Endodermal cell (in vitro differentiated cells): ENCODE measurements at regions not wholly inside any gene's neighbourhood (a gene's known extent, or its start where the extent isn't known, plus 50 kb on each side); places are given as distances from the start of the nearest gene placed in this dataset.

Source experiments
- DNase-seq: peaks from one replicate; pipeline ENCODE4 v3.0.0-alpha.2; 2017
- H3K27ac ChIP-seq: 2 replicates; pipeline ENCODE4 v1.5.1; 2013; ENCODE audit warnings: mild to moderate bottlenecking, low read depth, low read length, moderate library complexity
- H3K27me3 ChIP-seq: 2 replicates; pipeline ENCODE4 v1.6.1; 2013; ENCODE audit warnings: mild to moderate bottlenecking, low read length, moderate library complexity; ENCODE audit not compliant: insufficient read depth, control insufficient read depth, poor library complexity, severe bottlenecking
- H3K36me3 ChIP-seq: 2 replicates; pipeline ENCODE4 v1.7.0; 2013; ENCODE audit warnings: mild to moderate bottlenecking, low read length, moderate library complexity; ENCODE audit not compliant: control insufficient read depth, insufficient read depth
- H3K4me1 ChIP-seq: one replicate; pipeline ENCODE4 v1.7.0; 2013; ENCODE audit warnings: low read length; ENCODE audit not compliant: control insufficient read depth, insufficient read depth
- H3K4me3 ChIP-seq: 2 replicates; pipeline ENCODE4 v1.5.1; 2013; ENCODE audit warnings: mild to moderate bottlenecking, low read length, moderate library complexity
- H3K9ac ChIP-seq: 2 replicates; pipeline ENCODE4 v1.6.1; 2013; ENCODE audit warnings: mild to moderate bottlenecking, low read length, moderate library complexity; ENCODE audit not compliant: poor library complexity, severe bottlenecking; ENCODE audit errors: extremely low read depth
- H3K9me3 ChIP-seq: 2 replicates; pipeline ENCODE4 v1.6.1; 2013; ENCODE audit warnings: mild to moderate bottlenecking, low read length, moderate library complexity; ENCODE audit not compliant: control insufficient read depth
- H3K27ac Mint-ChIP-seq: 2 replicates; pipeline ENCODE4 v1.8.0; 2020; ENCODE audit warnings: mixed read lengths
- H3K27me3 Mint-ChIP-seq: 2 replicates; pipeline ENCODE4 v1.8.0; 2021; ENCODE audit warnings: mild to moderate bottlenecking, mixed read lengths; ENCODE audit not compliant: insufficient read depth
- H3K36me3 Mint-ChIP-seq: 2 replicates; pipeline ENCODE4 v1.8.0; 2020; ENCODE audit warnings: low read depth, mixed read lengths
- H3K4me1 Mint-ChIP-seq: 2 replicates; pipeline ENCODE4 v1.8.0; 2020; ENCODE audit warnings: mixed read lengths
- H3K4me3 Mint-ChIP-seq: 2 replicates; pipeline ENCODE4 v1.8.0; 2020; ENCODE audit warnings: mild to moderate bottlenecking, moderate library complexity, mixed read lengths
- H3K9me3 Mint-ChIP-seq: 2 replicates; pipeline ENCODE4 v1.8.0; 2020; ENCODE audit warnings: mild to moderate bottlenecking, mixed read lengths
- WGBS, 2 experiments: methylation state at CpG; one replicate each; pipeline versions ENCODE4 v1.1.5 to v1.1.7; 2013; ENCODE audit warnings: missing lambda C conversion rate in 2 of 2, mixed read lengths in 1 of 2; ENCODE audit not compliant: insufficient coverage in 1 of 2, insufficient read length in 1 of 2; 5-methylcytosine and 5-hydroxymethylcytosine counted together
- TF ChIP-seq, protein P1 (sequence below): fragments of 200-600 bp; sonication (generic); conservative IDR thresholded peaks from 2 replicates; pipeline ENCODE4 v1.5.0; 2021; ENCODE audit warnings: antibody characterized with exemption, mild to moderate bottlenecking

GRCh38 chr1:113211467-113211866 is 138.5 kb downstream of the LRIG2 start:
- H3K36me3 Mint-ChIP-seq = peaks cover 16% of the 10 kb centered on the region
- H3K9me3 ChIP-seq = peaks cover 34% of the 10 kb centered on the region
- no peaks in the 10 kb centered on the region for H3K36me3 ChIP-seq
- peaks cover 35% of the 10 kb centered on the region for H3K9me3 Mint-ChIP-seq
- DNase-seq = no peak
- H3K4me3 Mint-ChIP-seq = no peak overlapping the region
- H3K27me3 Mint-ChIP-seq = no peaks in the 10 kb centered on the region
- H3K27me3 ChIP-seq = no peaks in the 10 kb centered on the region
- TF ChIP-seq, protein P1, sequence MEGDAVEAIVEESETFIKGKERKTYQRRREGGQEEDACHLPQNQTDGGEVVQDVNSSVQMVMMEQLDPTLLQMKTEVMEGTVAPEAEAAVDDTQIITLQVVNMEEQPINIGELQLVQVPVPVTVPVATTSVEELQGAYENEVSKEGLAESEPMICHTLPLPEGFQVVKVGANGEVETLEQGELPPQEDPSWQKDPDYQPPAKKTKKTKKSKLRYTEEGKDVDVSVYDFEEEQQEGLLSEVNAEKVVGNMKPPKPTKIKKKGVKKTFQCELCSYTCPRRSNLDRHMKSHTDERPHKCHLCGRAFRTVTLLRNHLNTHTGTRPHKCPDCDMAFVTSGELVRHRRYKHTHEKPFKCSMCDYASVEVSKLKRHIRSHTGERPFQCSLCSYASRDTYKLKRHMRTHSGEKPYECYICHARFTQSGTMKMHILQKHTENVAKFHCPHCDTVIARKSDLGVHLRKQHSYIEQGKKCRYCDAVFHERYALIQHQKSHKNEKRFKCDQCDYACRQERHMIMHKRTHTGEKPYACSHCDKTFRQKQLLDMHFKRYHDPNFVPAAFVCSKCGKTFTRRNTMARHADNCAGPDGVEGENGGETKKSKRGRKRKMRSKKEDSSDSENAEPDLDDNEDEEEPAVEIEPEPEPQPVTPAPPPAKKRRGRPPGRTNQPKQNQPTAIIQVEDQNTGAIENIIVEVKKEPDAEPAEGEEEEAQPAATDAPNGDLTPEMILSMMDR = no peak
- H3K4me3 ChIP-seq = no peak overlapping the region
- peaks cover 36% of the 10 kb centered on the region for H3K4me1 Mint-ChIP-seq
- peaks cover 5% of the 10 kb centered on the region for H3K4me1 ChIP-seq
- no peak overlapping the region for H3K9ac ChIP-seq
- H3K27ac Mint-ChIP-seq = no peak overlapping the region
- H3K27ac ChIP-seq = no peak overlapping the region
- WGBS, 2 experiments = 85 to 89% methylated on average over 5 of the region's 5 CpGs

DNA sequence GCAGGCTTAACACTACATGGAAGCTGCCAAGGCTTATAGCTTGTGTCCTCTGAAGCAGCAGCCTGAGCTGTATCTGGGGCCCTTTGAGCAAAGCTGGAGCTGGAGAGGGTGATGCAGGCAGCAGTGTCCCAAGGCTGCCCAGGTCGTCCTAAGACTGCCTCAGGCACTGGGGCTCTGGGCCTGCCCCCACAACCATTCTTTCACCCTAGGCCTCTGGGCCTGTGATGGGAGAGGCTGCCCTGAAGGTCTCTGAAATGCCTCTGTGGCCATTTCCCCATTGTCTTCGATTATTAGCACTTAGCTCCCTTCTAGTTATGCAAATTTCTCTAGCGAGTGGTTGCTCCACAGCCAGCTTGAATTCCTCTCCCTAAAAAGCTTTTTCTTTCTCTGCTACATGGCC is 142.0 kb downstream of the LRIG2 start:
- peak overlapping the region; percentile 18 for H3K4me3 ChIP-seq
- 80 to 90% methylated on average over 1 to 3 of the region's 3 CpGs for WGBS, 2 experiments
- no peaks in the 10 kb centered on the region for H3K36me3 ChIP-seq
- no peak for DNase-seq
- H3K27ac ChIP-seq = no peak overlapping the region
- Mint-ChIP-seq H3K4me3 (no peak overlapping the region), H3K4me1 (peaks cover 50% of the 10 kb centered on the region), H3K9me3 (peaks cover 35% of the 10 kb centered on the region), H3K36me3 (peaks cover 16% of the 10 kb centered on the region), H3K27ac (no peak overlapping the region), H3K27me3 (no peaks in the 10 kb centered on the region)
- peaks cover 37% of the 10 kb centered on the region for H3K9me3 ChIP-seq
- no peak overlapping the region for H3K9ac ChIP-seq
- peaks cover 25% of the 10 kb centered on the region for H3K4me1 ChIP-seq
- TF ChIP-seq, protein P1 = no peak
- H3K27me3 ChIP-seq = no peaks in the 10 kb centered on the region

GRCh38 chr1:113216664-113217063 is 143.7 kb downstream of the LRIG2 start:
- no peaks in the 10 kb centered on the region for H3K36me3 ChIP-seq
- H3K9me3 ChIP-seq = peaks cover 37% of the 10 kb centered on the region
- WGBS, 2 experiments = 89 to 93% methylated on average over 3 of the region's 3 CpGs
- H3K9me3 Mint-ChIP-seq = peaks cover 35% of the 10 kb centered on the region
- no peak overlapping the region for H3K4me3 Mint-ChIP-seq
- no peak overlapping the region for H3K27ac ChIP-seq
- peaks cover 16% of the 10 kb centered on the region for H3K36me3 Mint-ChIP-seq
- peaks cover 48% of the 10 kb centered on the region for H3K4me1 Mint-ChIP-seq
- H3K4me3 ChIP-seq = no peak overlapping the region
- no peaks in the 10 kb centered on the region for H3K27me3 Mint-ChIP-seq
- DNase-seq = no peak
- no peak overlapping the region for H3K9ac ChIP-seq
- H3K27ac Mint-ChIP-seq = no peak overlapping the region
- TF ChIP-seq, protein P1 = no peak
- peaks cover 29% of the 10 kb centered on the region for H3K4me1 ChIP-seq
- H3K27me3 ChIP-seq = no peaks in the 10 kb centered on the region
